IMR-90 (cell line): ENCODE measurements at regions not wholly inside any gene's neighbourhood (a gene's known extent, or its start where the extent isn't known, plus 50 kb on each side); places are given as distances from the start of the nearest gene placed in this dataset.

Experiments
- ATAC-seq: fragments of 200-7000 bp; cut with Tn5 transposase; 2 replicates; pipeline ENCODE4 v1.9.1; 2020; ENCODE audit warnings: low read depth, mild to moderate bottlenecking, moderate library complexity
- BruUV-seq: library from RNA; stranded (reverse); fragments of 400-500 nt; replicated peaks from 2 replicates; lab custom pipeline; 2021; lab: Mats Ljungman, UMichigan
- CTCF ChIA-PET: fragments of 300-600 bp; formaldehyde crosslinking; extraction: SDS; loops from one replicate; lab custom pipeline; 2021; ENCODE audit warnings: antibody characterized with exemption; lab: Yijun Ruan, JAX
- POLR2A ChIA-PET: fragments of 300-600 bp; sonication (Branson Sonifier 250); formaldehyde crosslinking; loops from one replicate; lab custom pipeline; 2022; ENCODE audit warnings: antibody characterized with exemption; ENCODE audit not compliant: unreplicated experiment; lab: Charles Lee
- DNase-seq: peaks from one replicate; pipeline ENCODE4 v3.0.0; 2013
- H2AFZ ChIP-seq: replicated peaks from 2 replicates; pipeline ENCODE3; 2013; ENCODE audit warnings: low read length, mild to moderate bottlenecking; ENCODE audit not compliant: poor library complexity
- H2AK5ac ChIP-seq: 2 replicates; pipeline ENCODE4 v1.6.1; 2013; ENCODE audit warnings: low read depth, low read length, inconsistent platforms
- H2AK9ac ChIP-seq: replicated peaks from 2 replicates; pipeline ENCODE3; 2013; ENCODE audit warnings: mild to moderate bottlenecking, low read depth, low read length, moderate library complexity; ENCODE audit not compliant: poor library complexity
- H2BK120ac ChIP-seq: 2 replicates; pipeline ENCODE4 v1.6.1; 2013; ENCODE audit warnings: low read depth, low read length, inconsistent platforms
- H2BK15ac ChIP-seq: 3 replicates; pipeline ENCODE4 v1.6.1; 2013; ENCODE audit warnings: low read depth, low read length, inconsistent platforms
- H2BK20ac ChIP-seq: 2 replicates; pipeline ENCODE4 v1.6.1; 2013; ENCODE audit warnings: low read depth, mild to moderate bottlenecking, inconsistent platforms, low read length, moderate library complexity
- H2BK5ac ChIP-seq: 2 replicates; pipeline ENCODE4 v1.6.1; 2013; ENCODE audit warnings: mild to moderate bottlenecking, low read depth, low read length, inconsistent platforms; ENCODE audit not compliant: poor library complexity, severe bottlenecking
- H3K14ac ChIP-seq: replicated peaks from 2 replicates; pipeline ENCODE4 v1.6.1; 2013; ENCODE audit warnings: low read depth, low read length, inconsistent platforms
- H3K18ac ChIP-seq: 2 replicates; pipeline ENCODE4 v1.6.1; 2013; ENCODE audit warnings: low read depth, low read length, control low read depth
- H3K23ac ChIP-seq: 2 replicates; pipeline ENCODE4 v1.6.1; 2013; ENCODE audit warnings: low read depth, low read length, inconsistent platforms
- H3K27ac ChIP-seq: 2 replicates; pipeline ENCODE4 v1.5.1; 2013; ENCODE audit warnings: mild to moderate bottlenecking, control low read depth, low read length; ENCODE audit not compliant: insufficient read depth
- H3K27me3 ChIP-seq: 2 replicates; pipeline ENCODE4 v1.6.1; 2013; ENCODE audit warnings: low read length; ENCODE audit not compliant: control insufficient read depth, insufficient read depth
- H3K36me3 ChIP-seq: 2 replicates; pipeline ENCODE4 v1.6.1; 2013; ENCODE audit warnings: low read length, mixed read lengths; ENCODE audit not compliant: control insufficient read depth, insufficient read depth
- H3K4ac ChIP-seq: 2 replicates; pipeline ENCODE4 v1.6.1; 2013; ENCODE audit warnings: low read depth, low read length, inconsistent platforms
- H3K4me1 ChIP-seq: 2 replicates; pipeline ENCODE4 v1.6.1; 2013; ENCODE audit warnings: low read length, mixed read lengths; ENCODE audit not compliant: control insufficient read depth, insufficient read depth
- H3K4me2 ChIP-seq: 2 replicates; pipeline ENCODE4 v1.6.1; 2013; ENCODE audit warnings: low read depth, mild to moderate bottlenecking, control low read depth, low read length, moderate library complexity
- H3K4me3 ChIP-seq: 2 replicates; pipeline ENCODE4 v1.5.1; 2013; ENCODE audit warnings: low read depth, mild to moderate bottlenecking, control low read depth, low read length, moderate library complexity; ENCODE audit not compliant: insufficient read depth
- H3K56ac ChIP-seq: 2 replicates; pipeline ENCODE4 v1.6.1; 2013; ENCODE audit warnings: low read length, inconsistent platforms; ENCODE audit not compliant: insufficient read depth; ENCODE audit errors: extremely low read depth
- H3K79me1 ChIP-seq, 2 experiments: 2 replicates each; pipeline ENCODE4 v1.6.1; 2013; ENCODE audit warnings: low read length in 2 of 2, inconsistent platforms in 1 of 2, low read depth in 1 of 2
- H3K9ac ChIP-seq: 2 replicates; pipeline ENCODE4 v1.6.1; 2013; ENCODE audit warnings: low read depth, low read length, control low read depth
- H3K9me1 ChIP-seq: 2 replicates; pipeline ENCODE4 v1.6.1; 2013; ENCODE audit warnings: low read length, inconsistent platforms; ENCODE audit not compliant: insufficient read depth
- H3K9me3 ChIP-seq: 2 replicates; pipeline ENCODE4 v1.6.1; 2013; ENCODE audit warnings: low read length; ENCODE audit not compliant: control insufficient read depth, insufficient read depth
- H4K20me1 ChIP-seq: 2 replicates; pipeline ENCODE4 v1.6.1; 2013; ENCODE audit warnings: low read length, inconsistent platforms; ENCODE audit not compliant: insufficient read depth
- H4K5ac ChIP-seq: 2 replicates; pipeline ENCODE4 v1.6.1; 2013; ENCODE audit warnings: mild to moderate bottlenecking, low read depth, low read length, control low read depth
- H4K8ac ChIP-seq, 2 experiments: 2 replicates each; pipeline ENCODE4 v1.6.1; 2013; ENCODE audit warnings: low read depth in 2 of 2, low read length in 2 of 2, control low read depth in 1 of 2, inconsistent platforms in 1 of 2
- H4K91ac ChIP-seq: 2 replicates; pipeline ENCODE4 v1.6.1; 2013; ENCODE audit warnings: low read depth, low read length, inconsistent platforms; ENCODE audit not compliant: insufficient read depth
- BHLHE40 ChIP-seq: fragments of 150-350 bp; IDR thresholded peaks from 2 replicates; pipeline ENCODE4 v1.6.1; 2016; ENCODE audit warnings: mild to moderate bottlenecking, low read depth, low read length
- CEBPB ChIP-seq: IDR thresholded peaks from 2 replicates; pipeline ENCODE4 v1.6.1; 2012; ENCODE audit warnings: low read depth, low read length, improper control_type of control experiment
- CHD1 ChIP-seq: IDR thresholded peaks from 2 replicates; pipeline ENCODE4 v1.6.1; 2012; ENCODE audit warnings: low read depth, low read length, improper control_type of control experiment
- CTCF ChIP-seq: conservative IDR thresholded peaks from 2 replicates; pipeline ENCODE4 v1.5.1; 2012; ENCODE audit warnings: mild to moderate bottlenecking, low read depth, low read length, improper control_type of control experiment
- ELK1 ChIP-seq: fragments of 150-350 bp; IDR thresholded peaks from 2 replicates; pipeline ENCODE4 v1.6.1; 2016; ENCODE audit warnings: low read depth, mild to moderate bottlenecking, low read length, moderate library complexity, borderline replicate concordance
- FOS ChIP-seq: fragments of 150-350 bp; IDR thresholded peaks from 2 replicates; pipeline ENCODE4 v1.6.1; 2016; ENCODE audit warnings: low read depth, low read length
- MAFK ChIP-seq: IDR thresholded peaks from 2 replicates; pipeline ENCODE4 v1.6.1; 2012; ENCODE audit warnings: low read depth, low read length, improper control_type of control experiment
- MAZ ChIP-seq: IDR thresholded peaks from 2 replicates; pipeline ENCODE4 v1.6.1; 2012; ENCODE audit warnings: low read depth, mild to moderate bottlenecking, low read length, improper control_type of control experiment, moderate library complexity, borderline replicate concordance
- MXI1 ChIP-seq: IDR thresholded peaks from 2 replicates; pipeline ENCODE4 v1.6.1; 2012; ENCODE audit warnings: low read depth, mild to moderate bottlenecking, low read length, moderate library complexity, borderline replicate concordance
- NFE2L2 ChIP-seq: fragments of 150-350 bp; IDR thresholded peaks from 2 replicates; pipeline ENCODE4 v1.6.1; 2016; ENCODE audit warnings: low read depth, mild to moderate bottlenecking, low read length
- POLR2A ChIP-seq: IDR thresholded peaks from 2 replicates; pipeline ENCODE4 v1.6.1; 2012; ENCODE audit warnings: mild to moderate bottlenecking, low read depth, low read length
- RAD21 ChIP-seq: IDR thresholded peaks from 2 replicates; pipeline ENCODE4 v1.6.1; 2012; ENCODE audit warnings: low read length, improper control_type of control experiment
- RCOR1 ChIP-seq: IDR thresholded peaks from 2 replicates; pipeline ENCODE4 v1.6.1; 2012; ENCODE audit warnings: mild to moderate bottlenecking, low read length, improper control_type of control experiment; ENCODE audit not compliant: insufficient replicate concordance
- RFX5 ChIP-seq: IDR thresholded peaks from 2 replicates; pipeline ENCODE4 v1.8.0; 2012; ENCODE audit warnings: low read depth, mild to moderate bottlenecking, low read length, moderate library complexity
- SMC3 ChIP-seq: fragments of 150-350 bp; IDR thresholded peaks from 2 replicates; pipeline ENCODE4 v1.6.1; 2016; ENCODE audit warnings: low read depth, mild to moderate bottlenecking, antibody characterized with exemption, low read length, moderate library complexity
- USF2 ChIP-seq: fragments of 150-350 bp; IDR thresholded peaks from 2 replicates; pipeline ENCODE4 v1.6.1; 2017; ENCODE audit warnings: mild to moderate bottlenecking, antibody characterized with exemption, low read length, low read depth
- WGBS, 2 experiments: methylation state at CpG; one replicate each; pipeline versions ENCODE4 v1.1.5 to v1.1.7; 2013; ENCODE audit warnings: missing lambda C conversion rate in 2 of 2; ENCODE audit not compliant: insufficient read length in 1 of 2; ENCODE audit errors: extremely low coverage in 2 of 2; 5-methylcytosine and 5-hydroxymethylcytosine counted together
- dilution Hi-C: fragments of 300-500 bp; cut with HindIII; formaldehyde crosslinking; loops from one replicate; pipeline ENCODE4 v1.14.3; 2018; ENCODE audit warnings: low sequenced_read_pairs; ENCODE audit not compliant: unreplicated experiment
- in situ Hi-C: fragments of 300-500 bp; cut with MboI; formaldehyde crosslinking; loops from 3 replicates; pipeline ENCODE4 v1.14.3; 2019; ENCODE audit warnings: low sequenced_read_pairs, inconsistent platforms, mixed read lengths
- intact Hi-C: fragments of 100-400 bp; cut with micrococcal nuclease; formaldehyde crosslinking; loops from 2 replicates; pipeline ENCODE4 v1.10.0; 2022

- Histone ChIP-seq H3K4me2 (no peak overlapping the region), H3K4ac (no peak overlapping the region), H3K27me3 (no peaks in the 10 kb centered on the region), H3K27ac (no peak overlapping the region), H3K18ac (no peak overlapping the region), H3K56ac (no peak overlapping the region), H4K5ac (no peak overlapping the region), H3K23ac (no peak overlapping the region), H4K8ac (no peak overlapping the region), H2AK9ac (no peak overlapping the region), H2AFZ (no peak overlapping the region), H3K36me3 (no peaks in the 10 kb centered on the region), H2AK5ac (no peak overlapping the region), H3K9ac (no peak overlapping the region), H4K20me1 (no peaks in the 10 kb centered on the region), H3K9me3 (no peaks in the 10 kb centered on the region), H3K4me1 (no peaks in the 10 kb centered on the region), H3K14ac (no peak overlapping the region), H3K9me1 (no peaks in the 10 kb centered on the region), H2BK20ac (no peak overlapping the region), H2BK15ac (no peak overlapping the region), H2BK5ac (no peak overlapping the region), H4K91ac (no peak overlapping the region), H3K79me1 (no peaks in the 10 kb centered on the region), H2BK120ac (no peak overlapping the region), H3K4me3 (no peak overlapping the region)
- in situ Hi-C loops (no loop called here), intact Hi-C loops (no loop called here), dilution Hi-C loops (no loop called here)
- ChIA-PET POLR2A (no interaction called here), CTCF (no interaction called here)
- DNase-seq (no peak), ATAC-seq (no peak)
- WGBS, 2 experiments = no CpG with 5 or more reads among the region's 1 CpG
- no peak for TF ChIP-seq MXI1
- TF ChIP-seq CHD1 = no peak
- TF ChIP-seq ELK1 = no peak
- no peak for TF ChIP-seq USF2
- TF ChIP-seq MAZ = no peak
- no peak for TF ChIP-seq POLR2A
- no peak for TF ChIP-seq FOS
- no peak for TF ChIP-seq MAFK
- TF ChIP-seq BHLHE40 = no peak
- no peak for TF ChIP-seq RFX5
- TF ChIP-seq CTCF = no peak
- TF ChIP-seq RCOR1 = no peak
- TF ChIP-seq SMC3 = no peak
- no peak for TF ChIP-seq RAD21
- TF ChIP-seq CEBPB = no peak
- TF ChIP-seq NFE2L2 = no peak
- no TSS peak for BruUV-seq
These were observed 390.4 kb downstream of the INSC start for GRCh38 chr11:15505155-15505554.
